H1 (cell line): ENCODE measurements at regions not wholly inside any gene's neighbourhood (a gene's known extent, or its start where the extent isn't known, plus 50 kb on each side); places are given as distances from the start of the nearest gene placed in this dataset.

ENCODE experiments used
- CBX5 ChIP-seq: fragments of 300-800, 300-1000 bp; sonication (generic); IDR thresholded peaks from 2 replicates; pipeline ENCODE4 v1.7.1; 2016; ENCODE audit warnings: antibody characterized with exemption, low read length, low read depth
- CHD7 ChIP-seq: fragments of 300-600 bp; sonication (generic); IDR thresholded peaks from 2 replicates; pipeline ENCODE4 v1.7.1; 2012; ENCODE audit warnings: low read length, moderate library complexity, mild to moderate bottlenecking, inconsistent platforms; ENCODE audit not compliant: insufficient replicate concordance
- CREB1 ChIP-seq: IDR thresholded peaks from 2 replicates; pipeline ENCODE4 v1.6.1; 2012; ENCODE audit warnings: inconsistent platforms
- GTF2F1 ChIP-seq: IDR thresholded peaks from 2 replicates; pipeline ENCODE4 v1.6.1; 2012; ENCODE audit warnings: low read depth, low read length, improper control_type of control experiment, borderline replicate concordance
- HDAC2 ChIP-seq, 2 experiments: fragments of 300-600 bp in 1 of 2; sonication (generic) in 1 of 2; IDR thresholded peaks; 2 replicates each; pipeline ENCODE4 v1.6.1; 2011 to 2012; ENCODE audit warnings: low read depth in 2 of 2, low read length in 2 of 2, mild to moderate bottlenecking in 2 of 2, moderate library complexity in 2 of 2, borderline replicate concordance in 1 of 2, inconsistent platforms in 1 of 2
- JUND ChIP-seq: IDR thresholded peaks from 2 replicates; pipeline ENCODE4 v1.6.1; 2011; ENCODE audit warnings: mild to moderate bottlenecking, improper control_type of control experiment, low read length
- KDM4A ChIP-seq: IDR thresholded peaks from one replicate; pipeline ENCODE4 v1.7.1; 2012; ENCODE audit warnings: low read depth, mild to moderate bottlenecking, moderate library complexity, low read length, inconsistent platforms; ENCODE audit not compliant: severe bottlenecking
- MAFK ChIP-seq: IDR thresholded peaks from 2 replicates; pipeline ENCODE4 v1.6.1; 2012; ENCODE audit warnings: low read depth, mild to moderate bottlenecking, improper control_type of control experiment, low read length
- PHF8 ChIP-seq: fragments of 200-600 bp; sonication (generic); conservative IDR thresholded peaks from 2 replicates; pipeline ENCODE4 v1.7.1; 2012; ENCODE audit warnings: low read depth, mild to moderate bottlenecking, inconsistent platforms, low read length, moderate library complexity
- RXRA ChIP-seq: IDR thresholded peaks from 2 replicates; pipeline ENCODE4 v1.6.1; 2011; ENCODE audit warnings: low read depth, mild to moderate bottlenecking, low read length, moderate library complexity; ENCODE audit not compliant: insufficient read depth
- SP2 ChIP-seq: IDR thresholded peaks from 2 replicates; pipeline ENCODE4 v1.6.1; 2012; ENCODE audit warnings: mild to moderate bottlenecking, low read length, inconsistent platforms
- SRF ChIP-seq: IDR thresholded peaks from 2 replicates; pipeline ENCODE4 v1.6.1; 2011; ENCODE audit warnings: mild to moderate bottlenecking, low read depth, low read length, moderate library complexity

DNA sequence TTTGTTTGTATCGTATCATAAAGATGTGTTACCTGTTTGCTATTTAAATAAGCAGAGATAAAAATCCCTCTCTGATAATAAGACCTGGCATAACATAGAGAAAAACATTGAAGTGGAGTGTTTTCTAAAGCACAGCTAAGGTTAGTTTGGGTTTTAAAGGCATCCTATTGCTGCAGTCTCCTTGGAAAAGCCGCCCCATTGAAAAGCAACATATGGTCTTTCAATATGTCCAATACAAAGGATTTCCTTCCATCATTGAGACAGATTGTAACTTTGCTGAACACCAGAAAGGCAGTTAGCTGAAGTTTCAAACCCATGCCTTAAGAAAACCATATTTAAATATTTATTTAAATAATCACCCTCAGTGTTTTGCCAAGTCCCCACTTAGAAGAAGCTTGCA lies 898.5 kb upstream of the KCND2 start (continued):
- no peak for TF ChIP-seq CHD7
- TF ChIP-seq JUND: no peak
- TF ChIP-seq SP2: no peak
- TF ChIP-seq HDAC2 (IDR thresholded peaks at IDR 0.05; ENCODE audit: borderline replicate concordance in 1 of 2, low read depth in 2 of 2, low read length in 2 of 2): no peak
- no peak for TF ChIP-seq MAFK
- TF ChIP-seq RXRA: no peak
- no peak for TF ChIP-seq CREB1
- TF ChIP-seq PHF8: no peak
- no peak for TF ChIP-seq GTF2F1
- no peak for TF ChIP-seq CBX5
- no peak for TF ChIP-seq SRF
- TF ChIP-seq KDM4A: no peak
